RWPE2 (cell line): ENCODE measurements at regions not wholly inside any gene's neighbourhood (a gene's known extent, or its start where the extent isn't known, plus 50 kb on each side); places are given as distances from the start of the nearest gene placed in this dataset.

Experiments
- ATAC-seq: fragments of 200-7000 bp; cut with Tn5 transposase; 3 replicates; pipeline ENCODE4 v1.9.1; 2021; ENCODE audit warnings: low read depth
- DNase-seq: peaks from one replicate; pipeline ENCODE4 v3.0.0-alpha.2; 2020; ENCODE audit warnings: low spot score
- H3K27ac ChIP-seq: fragments of 450-650 bp; 2 replicates; pipeline ENCODE4 v1.5.1; 2017; ENCODE audit warnings: mild to moderate bottlenecking; ENCODE audit not compliant: poor library complexity, severe bottlenecking
- H3K27me3 ChIP-seq: fragments of 250-450 bp; sonication (Bioruptor Pico); 2 replicates; pipeline ENCODE4 v1.5.1; 2021; ENCODE audit warnings: mild to moderate bottlenecking, moderate library complexity; ENCODE audit not compliant: insufficient read depth, poor library complexity, severe bottlenecking
- H3K36me3 ChIP-seq: fragments of 250-450 bp; sonication (Bioruptor Pico); 2 replicates; pipeline ENCODE4 v1.5.1; 2020; ENCODE audit warnings: low read depth, mild to moderate bottlenecking, moderate library complexity
- H3K4me1 ChIP-seq: fragments of 250-450 bp; sonication (Bioruptor Pico); 2 replicates; pipeline ENCODE4 v1.5.1; 2021; ENCODE audit warnings: mild to moderate bottlenecking, moderate library complexity; ENCODE audit not compliant: insufficient read depth, poor library complexity, severe bottlenecking
- H3K4me3 ChIP-seq: fragments of 250-450 bp; sonication (Bioruptor Pico); 2 replicates; pipeline ENCODE4 v1.5.1; 2021; ENCODE audit warnings: mild to moderate bottlenecking, moderate library complexity; ENCODE audit not compliant: severe bottlenecking
- H3K9me3 ChIP-seq: fragments of 250-450 bp; sonication (Bioruptor Pico); 2 replicates; pipeline ENCODE4 v1.5.1; 2021; ENCODE audit warnings: mild to moderate bottlenecking, moderate library complexity; ENCODE audit not compliant: severe bottlenecking
- CTCF ChIP-seq: fragments of 450-650 bp; IDR thresholded peaks from one replicate; pipeline ENCODE4 v1.5.1; 2017; ENCODE audit warnings: mild to moderate bottlenecking, moderate library complexity; ENCODE audit not compliant: poor library complexity, severe bottlenecking

- Histone ChIP-seq H3K36me3 (no peaks in the 10 kb centered on the region), H3K4me1 (no peaks in the 10 kb centered on the region), H3K27me3 (no peaks in the 10 kb centered on the region), H3K27ac (no peak overlapping the region), H3K4me3 (no peak overlapping the region), H3K9me3 (no peaks in the 10 kb centered on the region)
- TF ChIP-seq CTCF, result no peak
- no peak for ATAC-seq
- DNase-seq, result no peak
Observed at GRCh38 chr6:101224751-101225150, 168.8 kb upstream of the GRIK2 start.

GRCh38 chr6:101226677-101227135, 166.8 kb upstream of the GRIK2 start:
- Histone ChIP-seq H3K36me3 (no peaks in the 10 kb centered on the region), H3K9me3 (no peaks in the 10 kb centered on the region), H3K4me1 (no peaks in the 10 kb centered on the region), H3K27me3 (no peaks in the 10 kb centered on the region), H3K27ac (no peak overlapping the region), H3K4me3 (no peak overlapping the region)
- ATAC-seq (0 out of 3 replicates have a peak, but pooled peaks have one; percentile 35), DNase-seq (no peak)
- TF ChIP-seq CTCF, result peak; percentile 37

- Histone ChIP-seq H3K36me3 (no peaks in the 10 kb centered on the region), H3K4me1 (no peaks in the 10 kb centered on the region), H3K4me3 (no peak overlapping the region), H3K9me3 (no peaks in the 10 kb centered on the region), H3K27me3 (no peaks in the 10 kb centered on the region), H3K27ac (no peak overlapping the region)
- ATAC-seq (no peak), DNase-seq (no peak)
- TF ChIP-seq CTCF, result no peak
Observed at GRCh38 chr6:101230866-101231265, 162.6 kb upstream of the GRIK2 start.

- no peak for DNase-seq
- Histone ChIP-seq H3K9me3 (no peaks in the 10 kb centered on the region), H3K27me3 (no peaks in the 10 kb centered on the region), H3K27ac (no peak overlapping the region), H3K4me3 (no peak overlapping the region), H3K4me1 (no peaks in the 10 kb centered on the region), H3K36me3 (no peaks in the 10 kb centered on the region)
- no peak for ATAC-seq
- TF ChIP-seq CTCF, result no peak
Observed at GRCh38 chr6:101231606-101232235, 161.8 kb upstream of the GRIK2 start.

GRCh38 chr6:101232961-101233360, 160.5 kb upstream of the GRIK2 start:
- ATAC-seq (no peak), DNase-seq (no peak)
- Histone ChIP-seq H3K27ac (no peak overlapping the region), H3K4me1 (no peaks in the 10 kb centered on the region), H3K27me3 (no peaks in the 10 kb centered on the region), H3K36me3 (no peaks in the 10 kb centered on the region), H3K4me3 (no peak overlapping the region), H3K9me3 (no peaks in the 10 kb centered on the region)
- TF ChIP-seq CTCF, result no peak
